ENCODE measurements at regions not wholly inside any gene's neighbourhood (a gene's known extent, or its start where the extent isn't known, plus 50 kb on each side); places are given as distances from the start of the nearest gene placed in this dataset.

GRCh38 chr10:3412071-3412582 lies 239.5 kb upstream of the PITRM1 start:
- no peak for DNase-seq (ENCODE audit: low read depth in 1 of 2, low spot score in 1 of 2)
- H3K27ac ChIP-seq (replicated peaks), result no peak overlapping the region
- TF ChIP-seq CTCF (IDR thresholded peaks at IDR 0.05; ENCODE audit: insufficient read depth, low read length), result no peak
- TF ChIP-seq SPI1 (IDR thresholded peaks at IDR 0.05; ENCODE audit: borderline replicate concordance, low read depth), result no peak
- TF ChIP-seq GABPA (IDR thresholded peaks at IDR 0.05; ENCODE audit: low read depth), result no peak
- no peak for TF ChIP-seq POLR2AphosphoS5 (IDR thresholded peaks at IDR 0.05; ENCODE audit: low read depth)
- no peak for TF ChIP-seq REST (IDR thresholded peaks at IDR 0.05; ENCODE audit: insufficient replicate concordance, low read depth)
- H3K4me3 ChIP-seq (replicated peaks; ENCODE audit: insufficient read depth, low read length), result no peak overlapping the region
- no peaks in the 10 kb centered on the region for H3K27me3 ChIP-seq (ENCODE audit: insufficient read depth, poor library complexity, severe bottlenecking)

DNA sequence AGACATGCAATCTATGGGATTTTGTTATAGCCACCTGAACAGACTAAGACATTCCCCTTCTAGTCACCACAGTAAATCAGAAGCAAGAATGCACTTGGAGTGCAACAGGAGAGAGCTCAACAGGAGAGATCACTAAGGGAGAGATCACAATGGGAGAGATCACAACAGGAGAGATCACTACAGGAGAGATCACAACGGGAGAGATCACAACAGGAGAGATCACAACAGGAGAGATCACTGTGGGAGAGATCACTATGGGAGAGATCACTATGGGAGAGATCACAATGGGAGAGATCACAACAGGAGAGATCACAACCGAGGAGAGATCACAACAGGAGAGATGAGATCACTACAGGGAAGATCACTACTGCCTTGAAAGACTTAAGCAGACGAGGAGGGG lies 238.5 kb upstream of the PITRM1 start:
- DNase-seq (ENCODE audit: low read depth in 1 of 2, low spot score in 1 of 2), result no peak
- H3K27me3 ChIP-seq (ENCODE audit: insufficient read depth, poor library complexity, severe bottlenecking), result no peaks in the 10 kb centered on the region
- TF ChIP-seq GABPA (IDR thresholded peaks at IDR 0.05; ENCODE audit: low read depth), result no peak
- H3K27ac ChIP-seq (replicated peaks), result no peak overlapping the region
- H3K4me3 ChIP-seq (replicated peaks; ENCODE audit: insufficient read depth, low read length), result no peak overlapping the region

DNA sequence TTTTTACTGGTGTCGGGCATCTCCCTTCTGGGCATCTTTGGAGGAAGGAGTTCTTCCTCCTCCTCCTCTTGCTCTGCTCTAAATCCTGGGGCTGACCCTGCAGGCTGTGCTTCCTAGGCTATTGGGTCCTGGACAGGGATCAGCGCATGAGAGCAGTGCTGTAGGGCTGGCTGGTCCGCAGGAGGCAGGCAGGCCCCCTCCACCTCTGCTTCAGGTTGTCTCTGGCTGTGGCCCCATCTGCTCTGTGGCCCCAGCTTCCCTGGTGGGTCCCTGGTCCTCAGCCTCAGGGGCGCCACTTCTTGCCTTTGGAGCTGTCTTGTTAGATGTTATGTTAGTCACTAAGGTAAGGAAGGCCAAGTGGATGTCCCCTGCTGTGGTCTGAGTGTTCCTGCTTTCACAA lies 237.3 kb upstream of the PITRM1 start:
- Histone ChIP-seq H3K27me3 (ENCODE audit: insufficient read depth, poor library complexity, severe bottlenecking) (no peaks in the 10 kb centered on the region), H3K4me3 (replicated peaks; ENCODE audit: insufficient read depth, low read length) (no peak overlapping the region), H3K27ac (replicated peaks) (no peak overlapping the region)
- no peak for DNase-seq (ENCODE audit: low read depth in 1 of 2, low spot score in 1 of 2)
- TF ChIP-seq GABPA (IDR thresholded peaks at IDR 0.05; ENCODE audit: low read depth) (no peak), SPI1 (IDR thresholded peaks at IDR 0.05; ENCODE audit: borderline replicate concordance, low read depth) (no peak), CTCF (IDR thresholded peaks at IDR 0.05; ENCODE audit: insufficient read depth, low read length) (no peak), REST (IDR thresholded peaks at IDR 0.05; ENCODE audit: insufficient replicate concordance, low read depth) (no peak), POLR2AphosphoS5 (IDR thresholded peaks at IDR 0.05; ENCODE audit: low read depth) (no peak)

- no peak for DNase-seq (ENCODE audit: low read depth in 1 of 2, low spot score in 1 of 2)
Observed at GRCh38 chr10:3408603-3409365, 236.2 kb upstream of the PITRM1 start.

More at GRCh38 chr10:3408603-3409365, 236.2 kb upstream of the PITRM1 start:
- Histone ChIP-seq H3K27me3 (ENCODE audit: insufficient read depth, poor library complexity, severe bottlenecking) (no peaks in the 10 kb centered on the region), H3K4me3 (replicated peaks; ENCODE audit: insufficient read depth, low read length) (no peak overlapping the region), H3K27ac (replicated peaks) (no peak overlapping the region)
- TF ChIP-seq SPI1 (IDR thresholded peaks at IDR 0.05; ENCODE audit: borderline replicate concordance, low read depth) (peak; percentile 60; the same call in 1 of the 2 replicates), REST (IDR thresholded peaks at IDR 0.05; ENCODE audit: insufficient replicate concordance, low read depth) (no peak)
